Panc1 (cell line): ENCODE measurements at regions not wholly inside any gene's neighbourhood (a gene's known extent, or its start where the extent isn't known, plus 50 kb on each side); places are given as distances from the start of the nearest gene placed in this dataset.

ENCODE experiments used
- ATAC-seq: fragments of 200-7000 bp; cut with Tn5 transposase; 2 replicates; pipeline ENCODE4 v1.9.1; 2020; ENCODE audit warnings: mild to moderate bottlenecking, moderate library complexity
- BruUV-seq: library from RNA; stranded (reverse); fragments of 400-500 nt; replicated peaks from 2 replicates; lab custom pipeline; 2021; lab: Mats Ljungman, UMichigan
- CTCF ChIA-PET: fragments of 300-600 bp; sonication (Branson Sonifier 250); formaldehyde crosslinking; loops from one replicate; lab custom pipeline; 2022; ENCODE audit warnings: antibody characterized with exemption; lab: Charles Lee
- POLR2A ChIA-PET: fragments of 300-600 bp; sonication (Branson Sonifier 250); formaldehyde crosslinking; loops from one replicate; lab custom pipeline; 2022; ENCODE audit warnings: antibody characterized with exemption; lab: Charles Lee
- DNase-seq: peaks from one replicate; pipeline ENCODE4 v3.0.0-alpha.2; 2010; ENCODE audit warnings: low read depth, low spot score
- H3K27ac ChIP-seq: 2 replicates; pipeline ENCODE4 v1.5.1; 2011; ENCODE audit warnings: mild to moderate bottlenecking, low read length, inconsistent platforms
- H3K27me3 ChIP-seq: fragments of 200-500 bp; sonication (Bioruptor generic); 2 replicates; pipeline ENCODE4 v1.6.0; 2014; ENCODE audit warnings: low read length, inconsistent platforms; ENCODE audit not compliant: control insufficient read depth, insufficient read depth
- H3K36me3 ChIP-seq: fragments of 200-500 bp; sonication (Bioruptor generic); 2 replicates; pipeline ENCODE4 v1.5.1; 2014; ENCODE audit warnings: inconsistent platforms, mild to moderate bottlenecking, low read length, moderate library complexity; ENCODE audit not compliant: control insufficient read depth, insufficient read depth
- H3K4me1 ChIP-seq: 2 replicates; pipeline ENCODE4 v1.5.1; 2011; ENCODE audit warnings: inconsistent platforms, mild to moderate bottlenecking, low read length, moderate library complexity; ENCODE audit not compliant: control insufficient read depth, insufficient read depth
- H3K4me3 ChIP-seq, 2 experiments: 2 replicates each; pipeline ENCODE4 v1.5.1; 2011 to 2012; ENCODE audit warnings: low read depth in 2 of 2, low read length in 2 of 2, mild to moderate bottlenecking in 2 of 2, inconsistent platforms in 1 of 2, moderate library complexity in 1 of 2
- H3K9me3 ChIP-seq: fragments of 200-500 bp; sonication (Bioruptor generic); 2 replicates; pipeline ENCODE4 v1.5.1; 2014; ENCODE audit warnings: low read depth, mild to moderate bottlenecking, inconsistent platforms, low read length, moderate library complexity; ENCODE audit not compliant: control insufficient read depth, insufficient read depth
- POLR2AphosphoS5 ChIP-seq: IDR thresholded peaks from 2 replicates; pipeline ENCODE4 v1.6.1; 2012; ENCODE audit warnings: mild to moderate bottlenecking, low read depth, low read length, moderate library complexity
- REST ChIP-seq, 2 experiments: IDR thresholded peaks; 2 replicates each; pipeline ENCODE4 v1.6.1; 2011 to 2012; ENCODE audit warnings: low read depth in 2 of 2, control low read depth in 1 of 2, low read length in 1 of 2, mild to moderate bottlenecking in 1 of 2, moderate library complexity in 1 of 2; ENCODE audit not compliant: insufficient read depth in 1 of 2
- SIN3A ChIP-seq: IDR thresholded peaks from 2 replicates; pipeline ENCODE4 v1.6.1; 2012; ENCODE audit warnings: low read depth, mild to moderate bottlenecking, low read length, moderate library complexity, borderline replicate concordance; ENCODE audit not compliant: insufficient read depth
- TCF7L2 ChIP-seq: IDR thresholded peaks from 2 replicates; pipeline ENCODE4 v1.6.1; 2011; ENCODE audit warnings: mild to moderate bottlenecking, low read depth, low read length, inconsistent platforms
- in situ Hi-C: cut with HindIII; loops from 2 replicates; pipeline ENCODE4 v1.10.0; 2016; ENCODE audit warnings: low sequenced_read_pairs, low pct_unique_long_range_greater_than_20kb
- intact Hi-C: fragments of 100-400 bp; cut with micrococcal nuclease; formaldehyde crosslinking; loops from one replicate; pipeline ENCODE4 v1.10.0; 2022; ENCODE audit not compliant: unreplicated experiment
- TF ChIP-seq, protein P1 (sequence below): fragments of 450-650 bp; IDR thresholded peaks from 2 replicates; pipeline ENCODE4 v1.5.1; 2017; ENCODE audit warnings: mild to moderate bottlenecking

DNA sequence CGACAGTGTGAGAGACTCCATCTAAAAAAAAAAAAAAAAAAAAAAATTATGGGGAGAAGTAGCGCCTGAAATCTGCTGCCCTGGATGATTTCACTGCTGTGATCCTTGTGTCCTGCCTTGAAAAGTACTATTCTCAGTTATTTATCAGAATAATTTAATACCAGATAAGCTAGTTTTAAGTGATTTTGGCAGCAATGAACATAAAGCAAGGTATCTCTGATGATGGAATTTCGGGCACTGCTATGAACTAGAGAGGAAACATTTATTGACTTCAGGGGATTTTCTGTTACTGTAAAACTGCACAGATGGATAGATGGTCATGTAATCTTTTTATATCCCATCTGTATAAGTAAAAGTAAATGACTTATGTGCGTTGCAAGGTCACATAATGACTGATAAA, 619.1 kb upstream of the ANKRD30A start:
- ATAC-seq (no peak), DNase-seq (no peak)
- H3K4me1 ChIP-seq, result no peaks in the 10 kb centered on the region
- POLR2A ChIA-PET, result no interaction called here
- H3K9me3 ChIP-seq, result no peaks in the 10 kb centered on the region
- no peaks in the 10 kb centered on the region for H3K27me3 ChIP-seq
- intact Hi-C loops, result no loop called here
- TF ChIP-seq TCF7L2, result no peak
- TF ChIP-seq, protein P1, sequence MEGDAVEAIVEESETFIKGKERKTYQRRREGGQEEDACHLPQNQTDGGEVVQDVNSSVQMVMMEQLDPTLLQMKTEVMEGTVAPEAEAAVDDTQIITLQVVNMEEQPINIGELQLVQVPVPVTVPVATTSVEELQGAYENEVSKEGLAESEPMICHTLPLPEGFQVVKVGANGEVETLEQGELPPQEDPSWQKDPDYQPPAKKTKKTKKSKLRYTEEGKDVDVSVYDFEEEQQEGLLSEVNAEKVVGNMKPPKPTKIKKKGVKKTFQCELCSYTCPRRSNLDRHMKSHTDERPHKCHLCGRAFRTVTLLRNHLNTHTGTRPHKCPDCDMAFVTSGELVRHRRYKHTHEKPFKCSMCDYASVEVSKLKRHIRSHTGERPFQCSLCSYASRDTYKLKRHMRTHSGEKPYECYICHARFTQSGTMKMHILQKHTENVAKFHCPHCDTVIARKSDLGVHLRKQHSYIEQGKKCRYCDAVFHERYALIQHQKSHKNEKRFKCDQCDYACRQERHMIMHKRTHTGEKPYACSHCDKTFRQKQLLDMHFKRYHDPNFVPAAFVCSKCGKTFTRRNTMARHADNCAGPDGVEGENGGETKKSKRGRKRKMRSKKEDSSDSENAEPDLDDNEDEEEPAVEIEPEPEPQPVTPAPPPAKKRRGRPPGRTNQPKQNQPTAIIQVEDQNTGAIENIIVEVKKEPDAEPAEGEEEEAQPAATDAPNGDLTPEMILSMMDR, result no peak
- TF ChIP-seq POLR2AphosphoS5, result no peak
- TF ChIP-seq SIN3A, result no peak
- no peak for TF ChIP-seq REST (IDR thresholded peaks at IDR 0.05; ENCODE audit: insufficient read depth in 1 of 2, low read depth in 2 of 2, low read length in 1 of 2)
- H3K36me3 ChIP-seq, result no peaks in the 10 kb centered on the region
- in situ Hi-C loops, result no loop called here
- no peak overlapping the region for H3K27ac ChIP-seq
- H3K4me3 ChIP-seq, result no peak overlapping the region
- BruUV-seq, result no TSS peak
- CTCF ChIA-PET, result no interaction called here

DNA sequence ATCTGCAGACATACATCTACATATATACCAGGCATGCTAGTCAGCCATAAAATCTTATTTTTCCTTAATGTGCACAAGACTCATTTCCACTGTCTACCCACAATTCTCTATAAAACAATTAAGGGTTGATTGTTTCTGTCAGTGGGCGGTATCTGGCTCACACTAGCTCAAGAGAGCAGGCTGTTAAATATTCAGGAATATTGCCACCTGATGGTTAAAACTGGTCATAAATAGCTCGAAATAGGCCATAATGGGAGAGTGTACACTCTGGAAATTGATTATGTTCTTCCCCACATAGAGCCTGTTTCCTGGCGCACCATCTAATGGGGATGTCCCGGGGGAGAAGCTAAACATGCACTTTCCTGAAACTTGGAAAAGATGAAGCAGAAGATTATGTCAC, 620.6 kb upstream of the ANKRD30A start:
- Histone ChIP-seq H3K27me3 (no peaks in the 10 kb centered on the region), H3K4me1 (no peaks in the 10 kb centered on the region), H3K4me3 (no peak overlapping the region), H3K9me3 (no peaks in the 10 kb centered on the region), H3K27ac (no peak overlapping the region), H3K36me3 (no peaks in the 10 kb centered on the region)
- DNase-seq (no peak), ATAC-seq (no peak)
- CTCF ChIA-PET, result no interaction called here
- POLR2A ChIA-PET, result no interaction called here
- BruUV-seq, result no TSS peak
- intact Hi-C loops, result no loop called here
- no peak for TF ChIP-seq REST (IDR thresholded peaks at IDR 0.05; ENCODE audit: insufficient read depth in 1 of 2, low read depth in 2 of 2, low read length in 1 of 2)
- TF ChIP-seq, protein P1, result no peak
- no peak for TF ChIP-seq TCF7L2
- in situ Hi-C loops, result no loop called here
